ENCODE measurements at regions not wholly inside any gene's neighbourhood (a gene's known extent, or its start where the extent isn't known, plus 50 kb on each side); places are given as distances from the start of the nearest gene placed in this dataset.
A peak's percentile ranks its signal among the peaks of the same experiment; 100 is the strongest.

DNA sequence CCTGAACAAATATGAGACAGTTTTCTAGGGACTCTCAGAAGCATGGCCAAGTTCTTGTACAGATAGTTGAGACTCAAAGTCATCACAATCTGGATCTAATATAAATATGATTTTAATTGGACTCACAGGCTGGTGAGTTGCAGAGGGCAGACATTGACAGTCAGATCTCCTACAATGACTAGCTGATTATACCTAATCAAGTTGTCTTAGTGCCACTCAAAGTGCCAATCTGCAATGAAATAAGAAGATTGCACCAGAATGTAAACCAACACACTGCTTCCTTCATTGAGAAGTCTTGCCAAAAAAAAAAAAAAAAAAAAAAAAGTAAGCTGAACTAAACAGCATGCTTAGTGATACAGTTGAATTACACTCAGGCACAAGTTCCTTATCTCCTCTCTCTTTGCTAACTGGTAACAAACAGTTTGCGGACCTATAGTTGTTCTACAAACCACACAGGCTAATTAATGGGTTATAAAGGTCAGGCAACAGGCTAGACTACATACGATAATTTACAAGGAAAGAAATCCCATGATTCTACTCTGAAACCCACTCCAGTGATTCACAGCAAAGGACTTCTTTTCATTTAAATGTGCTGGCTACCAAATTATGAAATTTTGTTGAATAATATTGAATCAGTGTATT, 107.3 kb upstream of the NIPBL start:
- intact Hi-C loops (cut with DNase I): no loop called here
- FAIRE-seq (no peak), DNase-seq (no peak)
- no peaks in the 10 kb centered on the region for H3K27me3 ChIP-seq (ENCODE audit: control insufficient read depth, insufficient read depth, low read length)
- H3K4me3 ChIP-seq (ENCODE audit: low read length in 3 of 3): no peak overlapping the region
- H3K9me3 ChIP-seq (ENCODE audit: control insufficient read depth in 2 of 3, insufficient read depth in 1 of 3, low read length in 3 of 3): no peaks in the 10 kb centered on the region
- H3K9ac ChIP-seq (ENCODE audit: low read length in 3 of 3): no peak overlapping the region
- H3K36me3 ChIP-seq (ENCODE audit: control insufficient read depth in 2 of 3, insufficient read depth in 3 of 3, low read length in 3 of 3): no peaks in the 10 kb centered on the region
- H3K27ac ChIP-seq (ENCODE audit: low read depth in 2 of 2, low read length in 2 of 2): no peak overlapping the region
- H3K4me1 ChIP-seq (ENCODE audit: control insufficient read depth in 2 of 3, insufficient read depth in 2 of 3, low read depth in 1 of 3, low read length in 3 of 3): no peaks in the 10 kb centered on the region
- TF ChIP-seq, protein P1, sequence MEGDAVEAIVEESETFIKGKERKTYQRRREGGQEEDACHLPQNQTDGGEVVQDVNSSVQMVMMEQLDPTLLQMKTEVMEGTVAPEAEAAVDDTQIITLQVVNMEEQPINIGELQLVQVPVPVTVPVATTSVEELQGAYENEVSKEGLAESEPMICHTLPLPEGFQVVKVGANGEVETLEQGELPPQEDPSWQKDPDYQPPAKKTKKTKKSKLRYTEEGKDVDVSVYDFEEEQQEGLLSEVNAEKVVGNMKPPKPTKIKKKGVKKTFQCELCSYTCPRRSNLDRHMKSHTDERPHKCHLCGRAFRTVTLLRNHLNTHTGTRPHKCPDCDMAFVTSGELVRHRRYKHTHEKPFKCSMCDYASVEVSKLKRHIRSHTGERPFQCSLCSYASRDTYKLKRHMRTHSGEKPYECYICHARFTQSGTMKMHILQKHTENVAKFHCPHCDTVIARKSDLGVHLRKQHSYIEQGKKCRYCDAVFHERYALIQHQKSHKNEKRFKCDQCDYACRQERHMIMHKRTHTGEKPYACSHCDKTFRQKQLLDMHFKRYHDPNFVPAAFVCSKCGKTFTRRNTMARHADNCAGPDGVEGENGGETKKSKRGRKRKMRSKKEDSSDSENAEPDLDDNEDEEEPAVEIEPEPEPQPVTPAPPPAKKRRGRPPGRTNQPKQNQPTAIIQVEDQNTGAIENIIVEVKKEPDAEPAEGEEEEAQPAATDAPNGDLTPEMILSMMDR (IDR thresholded peaks at IDR 0.05; ENCODE audit: borderline replicate concordance, extremely low read depth, insufficient read depth): no peak

DNA sequence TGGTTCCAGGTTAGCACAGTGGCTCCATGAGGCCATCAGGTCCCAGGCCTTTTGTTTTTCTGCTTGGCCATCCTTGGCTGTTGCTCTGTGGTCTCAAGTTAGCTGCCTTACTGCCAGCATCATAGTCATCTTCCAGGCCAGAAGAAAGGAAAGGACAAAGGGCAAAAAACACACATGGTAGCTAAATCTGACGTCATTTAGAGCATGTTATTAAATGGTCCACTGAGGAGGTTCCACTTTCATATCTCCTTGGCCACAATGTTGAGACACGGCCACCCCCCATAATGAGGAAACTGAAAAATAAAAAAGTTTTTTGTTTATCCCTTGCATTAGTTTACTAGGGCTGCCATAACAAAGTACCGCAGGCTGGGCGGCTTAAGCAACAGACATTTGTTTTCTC, 106.4 kb upstream of the NIPBL start:
- no peak overlapping the region for H3K9ac ChIP-seq (ENCODE audit: low read length in 3 of 3)
- H3K9me3 ChIP-seq (ENCODE audit: control insufficient read depth in 2 of 3, insufficient read depth in 1 of 3, low read length in 3 of 3): no peaks in the 10 kb centered on the region
- H3K27me3 ChIP-seq (ENCODE audit: control insufficient read depth, insufficient read depth, low read length): no peaks in the 10 kb centered on the region
- H3K4me3 ChIP-seq (ENCODE audit: low read length in 3 of 3): no peak overlapping the region
- H3K4me1 ChIP-seq (ENCODE audit: control insufficient read depth in 2 of 3, insufficient read depth in 2 of 3, low read depth in 1 of 3, low read length in 3 of 3): no peaks in the 10 kb centered on the region
- DNase-seq: no peak
- intact Hi-C loops (cut with DNase I): no loop called here
- TF ChIP-seq, protein P1 (IDR thresholded peaks at IDR 0.05; ENCODE audit: borderline replicate concordance, extremely low read depth, insufficient read depth): no peak
- no peaks in the 10 kb centered on the region for H3K36me3 ChIP-seq (ENCODE audit: control insufficient read depth in 2 of 3, insufficient read depth in 3 of 3, low read length in 3 of 3)
- no peak overlapping the region for H3K27ac ChIP-seq (ENCODE audit: low read depth in 2 of 2, low read length in 2 of 2)
- no peak for FAIRE-seq

DNA sequence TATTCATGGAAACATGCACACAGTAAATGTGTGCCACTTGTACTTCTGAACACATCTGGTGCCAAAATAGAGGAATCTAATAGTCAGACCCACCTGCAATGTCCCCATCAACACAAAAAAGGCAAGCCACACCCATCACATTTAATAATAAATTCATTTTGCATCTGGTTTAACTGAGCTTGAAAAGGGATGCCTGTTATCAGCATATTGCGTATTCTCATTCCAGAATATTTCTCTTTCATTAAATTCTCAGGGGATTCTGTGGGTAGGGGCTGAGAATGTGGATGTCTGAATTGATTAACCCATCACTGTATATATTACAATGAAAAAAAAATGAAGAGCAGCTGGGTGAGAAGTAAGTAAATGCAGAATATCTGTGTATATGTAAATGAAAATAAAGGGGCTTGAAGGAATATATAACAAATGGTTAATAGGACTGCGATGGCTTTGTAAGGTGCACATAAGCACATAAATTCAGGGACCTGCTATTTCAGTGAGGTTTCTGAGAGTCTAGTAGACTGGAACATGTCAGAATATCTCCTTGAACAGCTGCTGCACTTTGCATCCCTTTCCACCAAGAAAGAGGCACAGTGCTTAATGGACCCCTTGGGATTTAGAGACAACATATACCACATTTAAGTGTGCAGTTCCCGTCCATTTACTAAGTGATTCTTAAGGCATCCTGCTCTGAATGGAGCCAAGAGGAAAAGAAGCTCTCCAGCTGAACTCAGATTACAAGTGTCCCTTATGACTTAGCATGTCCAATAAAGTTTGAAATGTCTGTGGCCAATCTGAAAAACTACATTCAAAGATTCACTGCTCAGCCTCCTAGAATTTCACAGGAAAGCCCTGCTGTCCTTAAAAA, 104.1 kb upstream of the NIPBL start:
- DNase-seq: peak in 2 of 5 donors; percentile 10 to 20
- H3K27me3 ChIP-seq (ENCODE audit: control insufficient read depth, insufficient read depth, low read length): no peaks in the 10 kb centered on the region
- no peaks in the 10 kb centered on the region for H3K9me3 ChIP-seq (ENCODE audit: control insufficient read depth in 2 of 3, insufficient read depth in 1 of 3, low read length in 3 of 3)
- no peak overlapping the region for H3K9ac ChIP-seq (ENCODE audit: low read length in 3 of 3)
- no peak overlapping the region for H3K4me3 ChIP-seq (ENCODE audit: low read length in 3 of 3)
- H3K4me1 ChIP-seq (ENCODE audit: control insufficient read depth in 2 of 3, insufficient read depth in 2 of 3, low read depth in 1 of 3, low read length in 3 of 3): no peaks in the 10 kb centered on the region
- H3K27ac ChIP-seq (ENCODE audit: low read depth in 2 of 2, low read length in 2 of 2): no peak overlapping the region
- no peaks in the 10 kb centered on the region for H3K36me3 ChIP-seq (ENCODE audit: control insufficient read depth in 2 of 3, insufficient read depth in 3 of 3, low read length in 3 of 3)
- intact Hi-C loops (cut with DNase I): no loop called here
- TF ChIP-seq, protein P1 (IDR thresholded peaks at IDR 0.05; ENCODE audit: borderline replicate concordance, extremely low read depth, insufficient read depth): no peak
- no peak for FAIRE-seq
